Endothelial cell of umbilical vein (primary cell): ENCODE measurements at regions not wholly inside any gene's neighbourhood (a gene's known extent, or its start where the extent isn't known, plus 50 kb on each side); places are given as distances from the start of the nearest gene placed in this dataset.

Experiments used
- CTCF ChIP-seq, 2 donors: IDR thresholded peaks; 1 replicate in 1 of 2; 2 replicates in 1 of 2; pipeline ENCODE4 v1.5.1; 2011; ENCODE audit warnings: low read length in 2 of 2, mild to moderate bottlenecking in 2 of 2, moderate library complexity in 2 of 2, control low read depth in 1 of 2, inconsistent platforms in 1 of 2, low read depth in 1 of 2; ENCODE audit not compliant: insufficient read depth in 1 of 2; ENCODE audit errors: extremely low read depth in 1 of 2
- EZH2 ChIP-seq: IDR thresholded peaks from 2 replicates; pipeline ENCODE4 v1.6.1; 2012; ENCODE audit warnings: borderline replicate concordance, low read depth, mild to moderate bottlenecking, moderate library complexity, low read length, inconsistent platforms; ENCODE audit not compliant: severe bottlenecking
- FOS ChIP-seq: IDR thresholded peaks from 2 replicates; pipeline ENCODE4 v1.6.1; 2011; ENCODE audit warnings: mild to moderate bottlenecking, low read length, moderate library complexity, borderline replicate concordance; ENCODE audit not compliant: insufficient read depth
- GATA2 ChIP-seq: IDR thresholded peaks from 2 replicates; pipeline ENCODE4 v1.7.0; 2011; ENCODE audit warnings: low read depth, mild to moderate bottlenecking, moderate library complexity, mixed read lengths, low read length; ENCODE audit not compliant: insufficient read length, insufficient read depth
- JUN ChIP-seq: IDR thresholded peaks from 2 replicates; pipeline ENCODE4 v1.6.1; 2011; ENCODE audit warnings: borderline replicate concordance, low read depth; ENCODE audit not compliant: insufficient read length, insufficient read depth
- MYC ChIP-seq: IDR thresholded peaks from one replicate; pipeline ENCODE4 v1.6.1; 2011; ENCODE audit warnings: mild to moderate bottlenecking, low read depth, low read length
- POLR2A ChIP-seq: IDR thresholded peaks from 2 replicates; pipeline ENCODE4 v1.6.1; 2012; ENCODE audit warnings: low read depth, mild to moderate bottlenecking, control low read depth, low read length
- POLR2AphosphoS5 ChIP-seq: IDR thresholded peaks from 2 replicates; pipeline ENCODE4 v1.6.1; 2012; ENCODE audit warnings: low read depth, mild to moderate bottlenecking, control low read depth, low read length, moderate library complexity; ENCODE audit not compliant: insufficient read depth
- TF ChIP-seq, protein P1 (sequence below): IDR thresholded peaks from 2 replicates; pipeline ENCODE4 v1.6.1; 2011; ENCODE audit not compliant: insufficient read depth, insufficient read length

DNA sequence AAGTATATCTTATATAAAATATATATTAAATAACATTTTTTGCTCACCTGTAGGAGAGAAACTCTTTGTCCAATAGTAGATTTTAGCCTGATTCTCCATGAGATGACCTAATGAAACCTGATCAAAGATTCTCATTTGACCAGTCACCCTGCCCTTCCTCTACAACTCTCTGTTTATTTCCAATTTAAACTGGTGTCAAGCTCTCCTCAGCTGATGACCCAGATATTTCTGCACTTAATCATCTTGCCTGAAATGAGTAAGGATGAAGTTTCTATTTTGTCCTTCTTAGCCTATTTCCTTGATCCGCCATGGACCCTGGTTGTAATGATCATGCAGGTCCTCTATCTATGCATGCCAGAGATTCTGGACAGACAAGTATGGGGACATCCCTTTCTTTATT lies 179.3 kb upstream of the FGF10 start:
- TF ChIP-seq GATA2 (no peak), POLR2A (no peak), CTCF (IDR thresholded peaks at IDR 0.05; ENCODE audit: extremely low read depth in 1 of 2, insufficient read depth in 1 of 2, low read depth in 1 of 2, low read length in 2 of 2) (no peak), POLR2AphosphoS5 (no peak), EZH2 (no peak), JUN (no peak), MYC (no peak), FOS (no peak)
- TF ChIP-seq, protein P1, sequence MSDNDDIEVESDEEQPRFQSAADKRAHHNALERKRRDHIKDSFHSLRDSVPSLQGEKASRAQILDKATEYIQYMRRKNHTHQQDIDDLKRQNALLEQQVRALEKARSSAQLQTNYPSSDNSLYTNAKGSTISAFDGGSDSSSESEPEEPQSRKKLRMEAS, result no peak
